Skeletal muscle tissue (tissue), 3 donors: ENCODE measurements at regions not wholly inside any gene's neighbourhood (a gene's known extent, or its start where the extent isn't known, plus 50 kb on each side); places are given as distances from the start of the nearest gene placed in this dataset.
"Not testable (repeated sequence)": the region's sequence is repeated elsewhere in the genome, so short reads cannot be mapped to it uniquely, and the experiment has no call there.

Experiments used
- H3K27ac ChIP-seq: one replicate; pipeline ENCODE4 v1.7.0; 2013; ENCODE audit warnings: mild to moderate bottlenecking, low read depth, low read length, inconsistent platforms
- H3K27me3 ChIP-seq, 3 donors: one replicate each; pipeline ENCODE4 v1.7.0; 2013; ENCODE audit warnings: low read length in 3 of 3; ENCODE audit not compliant: control insufficient read depth in 3 of 3, insufficient read depth in 3 of 3
- H3K36me3 ChIP-seq, 3 donors: one replicate each; pipeline ENCODE4 v1.7.0; 2013; ENCODE audit warnings: low read length in 3 of 3; ENCODE audit not compliant: control insufficient read depth in 3 of 3, insufficient read depth in 3 of 3
- H3K4me1 ChIP-seq, 3 donors: one replicate each; pipeline ENCODE4 v1.7.0; 2013; ENCODE audit warnings: low read length in 3 of 3, mild to moderate bottlenecking in 3 of 3; ENCODE audit not compliant: control insufficient read depth in 3 of 3, insufficient read depth in 3 of 3
- H3K4me3 ChIP-seq, 3 donors: one replicate each; pipeline ENCODE4 v1.7.0; 2013; ENCODE audit warnings: low read length in 3 of 3
- H3K9ac ChIP-seq, 3 donors: one replicate each; pipeline ENCODE4 v1.7.0; 2013; ENCODE audit warnings: low read length in 3 of 3, mild to moderate bottlenecking in 3 of 3, moderate library complexity in 2 of 3, low read depth in 1 of 3
- H3K9me3 ChIP-seq, 3 donors: one replicate each; pipeline ENCODE4 v1.7.0; 2013; ENCODE audit warnings: low read length in 3 of 3; ENCODE audit not compliant: control insufficient read depth in 3 of 3
- donor health status: Osteomylitis.

DNA sequence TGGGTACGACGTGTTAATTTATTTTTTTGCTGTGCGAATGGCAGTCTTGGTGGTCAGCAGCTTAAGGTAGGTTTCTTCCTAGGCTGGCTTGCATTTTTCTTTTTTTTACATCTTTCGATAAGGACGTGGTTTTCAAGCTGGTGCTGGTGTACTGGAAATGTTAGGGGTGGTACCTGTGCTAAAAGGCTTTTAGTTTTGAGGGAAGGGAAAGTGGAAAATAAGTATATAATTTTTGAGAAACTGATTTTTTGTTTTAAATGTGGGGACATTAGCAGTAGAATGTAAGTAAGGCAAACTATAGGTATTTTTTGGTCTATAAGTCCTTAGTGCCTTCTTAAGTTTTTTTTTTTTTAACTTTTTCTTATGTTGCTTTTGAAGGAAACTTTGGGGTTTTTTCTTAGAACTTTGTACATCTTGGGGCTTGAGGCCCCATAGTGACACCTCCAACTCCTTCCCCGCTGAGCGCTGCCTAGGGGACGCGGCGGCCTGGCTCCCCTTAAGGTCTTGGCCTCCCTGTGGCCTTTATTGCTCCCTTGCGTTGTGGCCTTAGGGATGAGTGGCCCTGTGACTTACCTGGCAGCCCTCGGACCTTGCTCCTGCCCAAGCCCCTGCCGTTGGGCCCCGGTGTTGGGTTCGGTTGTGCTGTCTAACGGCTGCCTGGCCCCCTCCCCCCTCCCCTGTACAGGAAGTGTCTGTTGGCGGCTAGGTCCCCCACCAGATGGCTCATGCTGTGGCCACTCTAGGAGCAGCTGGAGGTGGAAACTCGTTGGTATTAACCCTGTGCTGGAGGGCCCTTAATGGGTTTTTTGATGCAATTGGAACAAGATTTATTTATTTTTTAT, 88.0 kb upstream of the RPRML start:
- Histone ChIP-seq H3K27me3 (no peaks in the 10 kb centered on the region), H3K27ac (peak overlapping the region; percentile 93), H3K4me3 (peak overlapping the region; percentile 89 to 100 (median 99)), H3K9me3 (no peaks in the 10 kb centered on the region), H3K9ac (peak overlapping the region; percentile 98 to 99 (median 98)), H3K36me3 (peaks cover 3 to 6% (median 4%) of the 10 kb centered on the region in 3 donors), H3K4me1 (peaks cover 3 to 17% (median 6%) of the 10 kb centered on the region in 3 donors)

DNA sequence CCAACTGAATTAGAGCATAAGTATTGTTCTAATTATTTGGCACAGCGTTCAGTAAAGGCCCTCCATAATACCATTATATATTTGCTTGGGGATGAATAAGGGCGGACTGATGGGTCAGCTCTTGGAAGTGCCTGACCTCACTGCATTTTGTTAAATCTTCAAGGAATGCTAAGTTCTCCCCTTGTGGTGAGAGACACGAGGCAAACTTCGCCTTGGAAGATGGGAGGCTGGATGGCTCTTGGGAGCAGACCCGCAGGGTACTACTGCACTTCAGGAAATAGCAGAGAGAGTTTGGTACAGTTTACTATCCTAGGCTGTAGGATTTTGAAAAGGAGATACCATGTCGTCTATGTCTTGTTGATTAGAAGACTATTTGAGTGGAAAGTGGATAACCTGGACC, 87.0 kb upstream of the RPRML start:
- no peaks in the 10 kb centered on the region for H3K9me3 ChIP-seq
- peaks cover 3 to 15% (median 6%) of the 10 kb centered on the region in 3 donors for H3K4me1 ChIP-seq
- no peak overlapping the region for H3K27ac ChIP-seq
- peak overlapping the region in 1 of 3 donors; percentile 15 for H3K9ac ChIP-seq
- H3K4me3 ChIP-seq = peak overlapping the region in 2 of 3 donors; percentile 89 to 100
- peaks cover 3 to 6% (median 4%) of the 10 kb centered on the region in 3 donors for H3K36me3 ChIP-seq
- no peaks in the 10 kb centered on the region for H3K27me3 ChIP-seq

DNA sequence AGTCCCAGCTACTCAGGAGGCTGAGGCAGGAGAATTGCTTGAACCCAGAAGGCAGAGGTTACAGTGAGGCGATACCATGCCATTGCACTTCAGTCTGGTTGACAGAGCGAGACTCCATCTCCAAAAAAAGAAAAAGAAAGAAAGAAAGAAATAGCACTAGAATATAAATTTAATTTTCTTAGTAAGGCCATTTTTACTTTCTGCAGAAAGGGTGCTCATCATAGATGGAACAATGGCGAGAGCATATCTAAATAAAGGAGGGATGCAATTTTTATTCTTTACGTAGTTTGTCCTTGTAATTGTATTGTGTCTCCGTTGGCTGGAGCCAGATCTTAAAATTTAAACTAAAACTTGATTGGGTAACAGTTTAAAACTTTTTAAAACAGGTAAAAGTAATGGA, 85.6 kb upstream of the RPRML start:
- H3K4me3 ChIP-seq = no peak overlapping the region
- H3K27me3 ChIP-seq = no peaks in the 10 kb centered on the region
- no peaks in the 10 kb centered on the region for H3K9me3 ChIP-seq
- no peak overlapping the region for H3K9ac ChIP-seq
- H3K4me1 ChIP-seq = peaks cover 3 to 14% (median 4%) of the 10 kb centered on the region in 3 donors
- peaks cover 3 to 6% (median 4%) of the 10 kb centered on the region in 3 donors for H3K36me3 ChIP-seq
- H3K27ac ChIP-seq = no peak overlapping the region

DNA sequence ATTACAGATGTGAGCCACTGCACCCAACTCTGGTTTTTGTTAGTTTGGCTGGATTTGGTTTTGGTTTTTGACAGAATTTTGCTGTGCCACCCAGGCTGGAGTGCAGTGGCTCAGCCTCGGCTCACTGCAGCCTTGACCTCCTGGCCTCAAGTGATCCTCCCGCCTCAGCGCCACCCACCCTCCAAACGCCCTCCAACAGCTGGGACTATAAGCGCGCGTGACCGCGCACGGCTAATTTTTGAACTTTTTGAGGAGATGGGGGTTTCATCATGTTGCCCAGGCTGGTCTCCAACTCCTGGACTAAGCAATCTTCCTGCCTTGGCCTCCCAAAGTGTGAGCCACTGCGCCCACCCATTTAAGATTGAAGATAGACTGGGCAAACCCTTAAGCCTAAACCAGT, 84.4 kb upstream of the RPRML start:
- H3K4me1 ChIP-seq = peaks cover 0 to 8% (median 3%) of the 10 kb centered on the region in 3 donors
- no peak overlapping the region for H3K9ac ChIP-seq
- no peak overlapping the region for H3K4me3 ChIP-seq
- no peak overlapping the region for H3K27ac ChIP-seq
- no peaks in the 10 kb centered on the region for H3K9me3 ChIP-seq
- peaks cover 3 to 6% (median 4%) of the 10 kb centered on the region in 3 donors for H3K36me3 ChIP-seq
- no peaks in the 10 kb centered on the region for H3K27me3 ChIP-seq

DNA sequence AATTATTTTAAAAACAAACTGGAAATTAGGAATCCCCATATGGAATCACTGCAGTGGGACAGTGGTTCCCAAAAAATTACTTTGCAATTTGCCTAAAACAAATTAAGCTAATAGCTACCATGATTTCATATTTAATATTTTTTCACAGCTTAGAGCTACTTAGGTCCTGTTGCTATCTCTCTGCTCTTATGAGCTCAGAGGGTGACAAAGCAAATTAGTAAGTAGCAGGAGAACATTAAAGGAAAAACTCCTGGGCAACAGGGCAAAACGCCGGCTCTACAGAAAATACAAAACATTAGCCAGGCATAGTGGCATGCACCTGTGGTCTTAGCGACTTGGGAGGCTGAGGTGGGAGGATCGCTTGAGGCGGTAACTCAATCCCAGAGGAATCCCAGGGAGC, 83.8 kb upstream of the RPRML start:
- H3K27ac ChIP-seq, H3K9me3 ChIP-seq, H3K27me3 ChIP-seq, H3K9ac ChIP-seq, H3K4me3 ChIP-seq, H3K36me3 ChIP-seq, H3K4me1 ChIP-seq: not testable (repeated sequence)

DNA sequence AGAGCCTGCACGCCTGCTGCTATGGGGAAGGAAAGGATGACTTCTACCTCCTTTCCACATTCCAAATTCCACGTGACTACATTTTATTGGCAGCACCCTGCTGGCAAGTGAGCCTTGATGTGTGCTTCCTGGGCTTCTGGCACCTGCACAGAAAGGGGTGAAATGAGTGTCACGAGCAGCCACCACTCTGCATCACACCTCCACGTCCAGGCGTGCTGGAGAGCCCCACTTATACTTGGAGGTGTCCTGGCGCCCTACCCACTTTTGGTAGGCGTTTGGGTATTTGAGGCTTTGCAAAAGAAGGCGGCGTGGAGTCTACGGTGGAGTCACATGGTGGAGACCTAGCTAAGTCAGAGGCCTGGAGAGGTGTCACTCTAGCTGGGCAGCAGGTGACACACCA, 81.0 kb upstream of the RPRML start:
- H3K27ac ChIP-seq, H3K9ac ChIP-seq, H3K4me3 ChIP-seq, H3K4me1 ChIP-seq, H3K27me3 ChIP-seq, H3K9me3 ChIP-seq: not testable (repeated sequence)
- peaks cover 8 to 14% (median 11%) of the 10 kb centered on the region in 3 donors for H3K36me3 ChIP-seq

DNA sequence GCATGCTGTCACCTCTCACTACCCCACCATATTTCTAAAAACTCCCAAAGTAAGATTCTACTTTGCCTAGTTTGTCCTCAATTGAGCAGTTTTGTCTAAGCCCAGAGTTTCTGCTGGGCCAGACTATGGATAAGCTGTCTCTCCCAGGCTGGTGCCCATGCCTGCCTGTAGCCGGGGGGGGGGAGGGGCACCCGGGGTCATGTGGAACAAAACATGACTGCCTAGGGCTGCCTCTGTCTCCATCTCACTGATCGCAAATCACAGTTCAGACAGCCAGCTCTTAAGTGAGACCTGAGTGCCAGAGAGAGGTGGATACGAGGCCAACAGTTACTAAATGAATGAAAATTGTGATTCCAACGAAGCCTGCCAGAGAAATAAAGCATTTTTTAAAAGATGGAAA, 78.8 kb upstream of the RPRML start:
- H3K27me3 ChIP-seq = no peaks in the 10 kb centered on the region
- H3K9me3 ChIP-seq = no peaks in the 10 kb centered on the region
- H3K27ac ChIP-seq = no peak overlapping the region
- no peak overlapping the region for H3K9ac ChIP-seq
- no peak overlapping the region for H3K4me3 ChIP-seq
- H3K4me1 ChIP-seq = no peaks in the 10 kb centered on the region
- peaks cover 14 to 21% (median 14%) of the 10 kb centered on the region in 3 donors for H3K36me3 ChIP-seq

DNA sequence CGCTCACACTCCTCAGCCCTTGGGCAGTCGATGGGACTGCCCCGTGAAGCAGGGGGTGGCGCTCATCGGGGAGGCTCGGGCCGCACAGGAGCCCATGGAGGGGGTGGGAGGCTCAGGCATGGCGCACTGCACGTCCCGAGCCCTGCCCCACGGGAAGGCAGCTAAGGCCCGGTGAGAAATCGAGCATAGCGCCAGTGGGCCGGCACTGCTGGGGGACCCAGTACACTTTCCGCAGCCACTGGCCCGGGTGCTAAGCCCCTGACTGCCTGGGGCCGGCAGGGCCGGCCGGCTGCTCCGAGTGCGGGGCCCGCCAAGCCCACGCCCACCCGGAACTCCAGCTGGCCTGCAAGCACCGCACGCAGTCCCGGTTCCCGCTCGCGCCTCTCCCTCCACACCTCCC, 78.2 kb upstream of the RPRML start:
- H3K4me1 ChIP-seq, H3K9ac ChIP-seq, H3K4me3 ChIP-seq, H3K9me3 ChIP-seq, H3K27me3 ChIP-seq, H3K27ac ChIP-seq: not testable (repeated sequence)
- H3K36me3 ChIP-seq = peaks cover 14 to 22% (median 15%) of the 10 kb centered on the region in 3 donors

DNA sequence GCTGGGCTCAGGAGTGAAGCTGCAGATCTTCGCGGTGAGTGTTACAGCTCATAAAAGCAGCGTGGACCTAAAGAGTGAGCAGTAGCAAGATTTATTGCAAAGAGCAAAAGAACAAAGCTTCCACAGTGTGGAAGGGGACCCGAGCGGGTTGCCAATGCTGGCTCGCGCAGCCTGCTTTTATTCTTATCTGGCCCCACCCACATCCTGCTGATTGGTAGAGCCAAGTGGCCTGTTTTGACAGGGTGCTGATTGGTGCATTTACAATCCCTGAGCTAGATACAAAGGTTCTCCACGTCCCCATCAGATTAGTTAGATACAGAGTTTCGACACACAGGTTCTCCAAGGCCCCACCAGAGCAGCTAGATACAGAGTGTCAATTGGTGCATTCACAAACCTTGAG, 77.6 kb upstream of the RPRML start:
- H3K4me3 ChIP-seq, H3K27me3 ChIP-seq, H3K27ac ChIP-seq, H3K4me1 ChIP-seq, H3K9ac ChIP-seq, H3K9me3 ChIP-seq: not testable (repeated sequence)
- peaks cover 14 to 23% (median 17%) of the 10 kb centered on the region in 3 donors for H3K36me3 ChIP-seq
